ENCODE measurements at regions not wholly inside any gene's neighbourhood (a gene's known extent, or its start where the extent isn't known, plus 50 kb on each side); places are given as distances from the start of the nearest gene placed in this dataset.

- TF ChIP-seq HMGXB4 (CRISPR knock-in tag; IDR thresholded peaks at IDR 0.05), result no peak
- TF ChIP-seq ZNF609 (CRISPR knock-in tag; IDR thresholded peaks at IDR 0.05; ENCODE audit: borderline replicate concordance), result no peak
- TF ChIP-seq ZNF134 (CRISPR knock-in tag; conservative IDR thresholded peaks at IDR 0.05), result no peak
- no peak for TF ChIP-seq CREB5 (CRISPR knock-in tag; IDR thresholded peaks at IDR 0.05)
- TF ChIP-seq AFF4 (CRISPR knock-in tag; IDR thresholded peaks at IDR 0.05), result no peak
- TF ChIP-seq NRF1 (conservative IDR thresholded peaks at IDR 0.05 in 1 of 2, IDR thresholded peaks at IDR 0.05 in 1 of 2), result no peak
- TF ChIP-seq ZNF407 (IDR thresholded peaks at IDR 0.05; ENCODE audit: low read depth), result no peak
Measured at GRCh38 chr4:174181827-174182226, 101.6 kb downstream of the FBXO8 start (continued).

All from K562 (cell line).